GM12864 (cell line): ENCODE measurements at regions not wholly inside any gene's neighbourhood (a gene's known extent, or its start where the extent isn't known, plus 50 kb on each side); places are given as distances from the start of the nearest gene placed in this dataset.

Experiments
- DNase-seq: peaks from one replicate; pipeline ENCODE4 v3.0.0-alpha.2; 2011; ENCODE audit warnings: low read depth
- H3K4me3 ChIP-seq: 2 replicates; pipeline ENCODE4 v1.5.1; 2011; ENCODE audit warnings: mild to moderate bottlenecking, low read depth, low read length, control low read depth
- TF ChIP-seq, protein P1 (sequence below): IDR thresholded peaks from 2 replicates; pipeline ENCODE4 v1.5.1; 2011; ENCODE audit warnings: low read depth, mild to moderate bottlenecking, moderate library complexity, low read length, control low read depth, inconsistent platforms; ENCODE audit errors: missing control alignments

DNA sequence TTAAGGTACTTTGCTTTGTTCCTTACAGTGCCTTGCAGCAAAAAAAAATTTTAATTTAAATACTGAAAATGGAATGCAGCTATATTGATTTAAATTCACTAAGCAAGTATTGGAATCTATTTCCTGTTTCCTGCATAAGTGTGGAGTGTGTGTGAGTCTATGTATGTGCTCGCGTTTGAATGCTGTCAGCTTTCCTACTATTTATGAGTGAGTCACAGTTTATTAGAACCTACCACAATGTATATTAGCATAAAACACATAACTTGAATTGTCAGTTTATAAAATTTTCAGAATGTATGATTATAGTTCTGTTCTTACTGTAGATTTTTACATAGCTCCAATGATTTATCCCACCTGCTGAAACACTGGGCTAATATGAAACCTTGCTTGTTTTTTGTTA is 302.1 kb downstream of the NR2F1-AS1 start:
- H3K4me3 ChIP-seq, result no peak overlapping the region
- TF ChIP-seq, protein P1, sequence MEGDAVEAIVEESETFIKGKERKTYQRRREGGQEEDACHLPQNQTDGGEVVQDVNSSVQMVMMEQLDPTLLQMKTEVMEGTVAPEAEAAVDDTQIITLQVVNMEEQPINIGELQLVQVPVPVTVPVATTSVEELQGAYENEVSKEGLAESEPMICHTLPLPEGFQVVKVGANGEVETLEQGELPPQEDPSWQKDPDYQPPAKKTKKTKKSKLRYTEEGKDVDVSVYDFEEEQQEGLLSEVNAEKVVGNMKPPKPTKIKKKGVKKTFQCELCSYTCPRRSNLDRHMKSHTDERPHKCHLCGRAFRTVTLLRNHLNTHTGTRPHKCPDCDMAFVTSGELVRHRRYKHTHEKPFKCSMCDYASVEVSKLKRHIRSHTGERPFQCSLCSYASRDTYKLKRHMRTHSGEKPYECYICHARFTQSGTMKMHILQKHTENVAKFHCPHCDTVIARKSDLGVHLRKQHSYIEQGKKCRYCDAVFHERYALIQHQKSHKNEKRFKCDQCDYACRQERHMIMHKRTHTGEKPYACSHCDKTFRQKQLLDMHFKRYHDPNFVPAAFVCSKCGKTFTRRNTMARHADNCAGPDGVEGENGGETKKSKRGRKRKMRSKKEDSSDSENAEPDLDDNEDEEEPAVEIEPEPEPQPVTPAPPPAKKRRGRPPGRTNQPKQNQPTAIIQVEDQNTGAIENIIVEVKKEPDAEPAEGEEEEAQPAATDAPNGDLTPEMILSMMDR, result no peak
- DNase-seq, result no peak

DNA sequence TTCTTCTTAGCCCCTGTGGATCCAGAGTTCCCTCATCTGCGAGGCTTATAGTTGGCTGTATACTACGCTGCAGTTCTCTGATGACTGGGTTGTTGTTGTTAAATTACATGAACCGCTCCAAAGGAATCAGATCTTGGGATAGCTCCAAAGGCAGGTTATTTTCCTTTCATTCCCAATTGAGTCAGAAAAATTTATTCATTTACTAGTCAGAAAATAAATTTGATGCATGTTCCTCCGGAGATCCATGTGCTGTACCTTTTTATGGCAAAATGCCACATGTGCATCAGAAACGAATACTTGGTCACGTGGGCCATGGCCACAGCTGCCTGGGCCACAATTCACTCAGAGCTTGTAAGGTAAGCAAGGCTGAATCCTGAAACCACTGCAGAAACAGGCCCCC is 304.0 kb downstream of the NR2F1-AS1 start:
- TF ChIP-seq, protein P1, result no peak
- no peak for DNase-seq
- no peak overlapping the region for H3K4me3 ChIP-seq

DNA sequence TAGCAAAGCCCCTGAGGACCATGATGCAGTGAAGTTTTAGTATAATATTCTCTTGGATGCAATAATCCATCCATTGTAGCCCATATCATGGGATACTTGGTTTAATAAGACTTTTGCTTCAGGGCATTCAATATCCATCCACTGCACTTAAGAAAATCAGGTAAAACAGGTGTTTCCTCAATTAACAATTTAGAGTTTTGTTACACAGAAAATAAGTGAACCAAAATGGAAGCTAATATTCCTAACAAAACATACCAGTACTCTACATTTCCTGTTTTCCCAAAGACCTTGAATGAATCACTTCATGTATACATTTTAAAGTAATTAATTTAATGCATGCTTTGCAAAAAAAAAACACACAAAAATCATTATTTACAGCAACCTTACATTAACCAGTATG is 305.6 kb downstream of the NR2F1-AS1 start:
- no peak overlapping the region for H3K4me3 ChIP-seq
- no peak for DNase-seq
- TF ChIP-seq, protein P1, result no peak

DNA sequence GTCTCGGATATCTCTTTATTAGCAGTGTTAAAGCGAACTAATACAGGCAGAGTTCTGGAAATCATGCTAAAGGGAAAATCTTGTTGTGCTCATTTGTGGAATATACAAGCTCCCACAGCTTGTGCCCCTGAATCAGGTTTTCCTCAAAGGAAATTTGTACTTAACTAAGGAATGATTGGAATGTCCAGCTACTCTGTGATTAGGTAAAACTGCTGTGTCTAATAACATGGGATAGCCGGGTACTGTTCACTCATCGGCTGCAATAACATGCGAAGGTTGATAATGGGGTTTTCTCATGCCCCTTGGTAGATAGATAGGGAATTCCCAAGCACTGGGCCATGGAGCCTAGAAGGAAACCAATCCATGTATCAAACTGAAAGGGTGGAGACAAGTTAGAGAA is 306.7 kb downstream of the NR2F1-AS1 start:
- no peak overlapping the region for H3K4me3 ChIP-seq
- TF ChIP-seq, protein P1, result no peak

DNA sequence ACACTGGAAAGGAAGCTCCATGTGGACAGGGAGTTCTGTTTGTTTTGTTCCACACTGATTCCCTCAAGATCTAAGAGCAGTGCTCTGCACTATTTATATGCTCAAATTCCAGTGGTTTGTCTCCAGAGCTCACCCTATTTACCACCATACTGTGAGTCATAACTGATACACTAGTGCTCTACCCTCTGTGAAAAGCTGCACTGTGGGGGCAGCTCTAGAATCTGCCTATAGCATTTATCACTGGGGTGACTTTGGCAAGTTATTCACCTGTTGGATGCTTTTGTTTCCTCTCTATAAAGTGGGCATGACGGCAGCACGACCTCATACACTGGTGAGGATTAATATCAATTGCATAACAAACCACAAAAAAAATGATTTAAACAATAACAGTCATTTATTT is 307.8 kb downstream of the NR2F1-AS1 start:
- TF ChIP-seq, protein P1, result no peak
- no peak for DNase-seq

More for the DNA sequence above, 306.7 kb downstream of the NR2F1-AS1 start:
- no peak for DNase-seq

DNA sequence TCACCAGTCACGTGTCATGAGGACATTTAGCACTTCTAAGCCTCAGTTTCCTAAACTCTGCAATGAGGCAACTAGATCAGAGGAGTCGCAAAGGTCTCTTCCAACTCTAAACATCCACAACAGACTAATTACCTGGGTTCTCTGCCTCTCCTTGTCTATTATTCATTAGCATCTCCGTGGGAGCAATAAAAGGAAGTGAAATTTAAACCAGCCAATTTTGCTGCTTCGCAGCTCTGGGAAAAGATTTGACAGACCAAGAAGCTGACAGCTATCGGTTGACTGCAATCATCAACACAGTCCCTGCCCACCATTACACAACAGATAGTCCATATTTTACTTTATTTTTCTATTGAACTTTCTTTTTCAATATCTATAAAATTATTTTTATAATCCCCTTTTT is 308.9 kb downstream of the NR2F1-AS1 start:
- no peak overlapping the region for H3K4me3 ChIP-seq
- no peak for DNase-seq
- TF ChIP-seq, protein P1, result no peak

More for the DNA sequence above, 307.8 kb downstream of the NR2F1-AS1 start:
- H3K4me3 ChIP-seq, result no peak overlapping the region

DNA sequence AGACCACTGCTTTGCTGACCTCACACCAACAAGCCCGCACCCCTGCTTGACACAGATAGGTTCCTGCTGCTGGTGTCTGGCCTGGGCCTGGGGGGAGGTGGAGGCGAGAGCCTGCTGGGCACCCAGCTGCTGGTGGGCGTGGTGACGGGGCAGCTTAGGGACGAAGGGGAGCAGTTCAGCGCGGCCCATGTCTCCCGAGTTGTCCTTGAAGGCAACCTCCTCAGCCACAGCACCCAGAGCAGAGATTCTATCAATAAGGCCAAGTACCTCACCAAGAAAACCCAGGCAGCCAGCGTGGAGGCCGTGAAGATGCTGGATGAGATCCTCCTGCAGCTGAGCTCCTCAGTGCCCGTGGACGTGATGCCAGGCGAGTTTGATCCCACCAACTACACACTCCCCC is 313.3 kb downstream of the NR2F1-AS1 start:
- H3K4me3 ChIP-seq, result no peak overlapping the region
- TF ChIP-seq, protein P1, result no peak
- no peak for DNase-seq
